H1 (cell line): ENCODE measurements at regions not wholly inside any gene's neighbourhood (a gene's known extent, or its start where the extent isn't known, plus 50 kb on each side); places are given as distances from the start of the nearest gene placed in this dataset.

Experiments used
- CTCF ChIA-PET: fragments of 300-600 bp; sonication (Branson Sonifier 250); formaldehyde crosslinking; loops from one replicate; lab custom pipeline; 2021; ENCODE audit not compliant: partially characterized antibody; lab: Charles Lee
- POLR2A ChIA-PET: fragments of 300-600 bp; sonication (Branson Sonifier 250); formaldehyde crosslinking; loops from one replicate; lab custom pipeline; 2021; ENCODE audit warnings: inconsistent platforms; ENCODE audit not compliant: partially characterized antibody; lab: Charles Lee
- DNase-seq, 2 experiments: peaks; one replicate each; pipeline versions ENCODE4 v3.0.0 to v3.0.0-alpha.2; 2010 to 2022; ENCODE audit warnings: low spot score in 2 of 2, low read depth in 1 of 2, mixed read lengths in 1 of 2
- FAIRE-seq: peaks from 2 replicates; lab custom pipeline; 2011; peaks lifted over from hg19 to GRCh38; lab: Jason Lieb, UNC
- H2AFZ ChIP-seq: 2 replicates; pipeline ENCODE4 v1.8.1; 2012; ENCODE audit warnings: low read length, inconsistent platforms
- H2AK5ac ChIP-seq: 2 replicates; pipeline ENCODE4 v1.6.1; 2013; ENCODE audit warnings: low read depth, low read length
- H2BK120ac ChIP-seq: replicated peaks from 2 replicates; pipeline ENCODE3; 2013; ENCODE audit warnings: low read depth, low read length, inconsistent platforms
- H2BK12ac ChIP-seq: 2 replicates; pipeline ENCODE4 v1.6.1; 2013; ENCODE audit warnings: low read depth, low read length
- H2BK15ac ChIP-seq: 2 replicates; pipeline ENCODE4 v1.6.1; 2013; ENCODE audit warnings: low read length
- H2BK20ac ChIP-seq: 2 replicates; pipeline ENCODE4 v1.6.1; 2013; ENCODE audit warnings: low read length
- H2BK5ac ChIP-seq: 2 replicates; pipeline ENCODE4 v1.6.1; 2013; ENCODE audit warnings: low read depth, low read length
- H3K14ac ChIP-seq: 2 replicates; pipeline ENCODE4 v1.6.1; 2013; ENCODE audit warnings: inconsistent platforms; ENCODE audit not compliant: insufficient read length
- H3K18ac ChIP-seq: 2 replicates; pipeline ENCODE4 v1.6.1; 2013; ENCODE audit warnings: low read length; ENCODE audit errors: extremely low read depth
- H3K23ac ChIP-seq: 2 replicates; pipeline ENCODE4 v1.6.1; 2013; ENCODE audit warnings: inconsistent platforms; ENCODE audit not compliant: insufficient read length
- H3K23me2 ChIP-seq: 2 replicates; pipeline ENCODE4 v1.6.1; 2013; ENCODE audit warnings: low read depth, low read length
- H3K27ac ChIP-seq: 2 replicates; pipeline ENCODE4 v1.6.1; 2011; ENCODE audit warnings: low read depth, low read length, inconsistent platforms
- H3K27me3 ChIP-seq, 4 experiments: replicated peaks in 1 of 4; 1 replicate in 1 of 4; 2 replicates in 3 of 4; pipeline versions ENCODE4 v1.6.1 to v1.8.1; 2011 to 2013; ENCODE audit warnings: low read length in 3 of 4, mild to moderate bottlenecking in 3 of 4, inconsistent platforms in 2 of 4, mixed read lengths in 2 of 4, moderate library complexity in 1 of 4; ENCODE audit not compliant: control insufficient read depth in 3 of 4, insufficient read depth in 3 of 4; ENCODE audit errors: extremely low read depth in 1 of 4
- H3K36me3 ChIP-seq, 4 experiments: 2 replicates each; pipeline versions ENCODE4 v1.6.1 to v1.8.1; 2011 to 2013; ENCODE audit warnings: mild to moderate bottlenecking in 4 of 4, low read length in 3 of 4, moderate library complexity in 2 of 4, control low read depth in 1 of 4, inconsistent platforms in 1 of 4; ENCODE audit not compliant: insufficient read depth in 4 of 4, control insufficient read depth in 2 of 4
- H3K4ac ChIP-seq: replicated peaks from 2 replicates; pipeline ENCODE3; 2013; ENCODE audit warnings: low read length, low read depth, mixed read lengths, inconsistent platforms; ENCODE audit not compliant: insufficient read length
- H3K4me1 ChIP-seq, 4 experiments: replicated peaks in 1 of 4; 1 replicate in 1 of 4; 2 replicates in 3 of 4; pipeline versions ENCODE4 v1.6.1 to v1.8.1; 2011 to 2013; ENCODE audit warnings: low read length in 3 of 4, inconsistent platforms in 2 of 4, mixed read lengths in 1 of 4; ENCODE audit not compliant: insufficient read depth in 4 of 4, control insufficient read depth in 3 of 4
- H3K4me2 ChIP-seq, 2 experiments: 2 replicates each; pipeline versions ENCODE4 v1.6.1 to v1.8.1; 2011 to 2013; ENCODE audit warnings: low read depth in 2 of 2, low read length in 2 of 2, control low read depth in 1 of 2, inconsistent platforms in 1 of 2, mild to moderate bottlenecking in 1 of 2; ENCODE audit not compliant: insufficient read depth in 1 of 2
- H3K4me3 ChIP-seq, 4 experiments: fragments of 200-600, 300-600 bp in 1 of 4; sonication (generic), shearing (Covaris generic), sonication (Bioruptor Twin) in 1 of 4; 2 replicates each; pipeline versions ENCODE4 v1.5.1 to v1.8.1; 2011 to 2016; ENCODE audit warnings: low read length in 4 of 4, low read depth in 3 of 4, control low read depth in 2 of 4, inconsistent platforms in 2 of 4, mild to moderate bottlenecking in 2 of 4, mixed read lengths in 1 of 4, moderate library complexity in 1 of 4; ENCODE audit not compliant: insufficient read depth in 2 of 4; ENCODE audit errors: extremely low read depth in 1 of 4
- H3K56ac ChIP-seq: replicated peaks from 2 replicates; pipeline ENCODE3; 2013; ENCODE audit warnings: low read depth, mild to moderate bottlenecking, mixed read lengths, low read length, inconsistent platforms; ENCODE audit not compliant: insufficient read length
- H3K79me1 ChIP-seq: 2 replicates; pipeline ENCODE4 v1.6.1; 2013; ENCODE audit warnings: low read depth, low read length, control low read depth
- H3K79me2 ChIP-seq, 2 experiments: 2 replicates each; pipeline versions ENCODE4 v1.6.1 to v1.8.1; 2012 to 2013; ENCODE audit warnings: low read length in 2 of 2, mild to moderate bottlenecking in 2 of 2, inconsistent platforms in 1 of 2; ENCODE audit not compliant: insufficient read depth in 2 of 2, control insufficient read depth in 1 of 2
- H3K9ac ChIP-seq, 4 experiments: replicated peaks in 1 of 4; 1 replicate in 1 of 4; 2 replicates in 3 of 4; pipeline versions ENCODE4 v1.6.1 to v1.8.1; 2011 to 2013; ENCODE audit warnings: low read depth in 3 of 4, low read length in 3 of 4, control low read depth in 2 of 4, mild to moderate bottlenecking in 2 of 4, moderate library complexity in 2 of 4, inconsistent platforms in 1 of 4; ENCODE audit errors: extremely low read depth in 1 of 4
- H3K9me3 ChIP-seq, 2 experiments: 2 replicates each; pipeline versions ENCODE4 v1.6.1 to v1.8.1; 2012 to 2013; ENCODE audit warnings: mild to moderate bottlenecking in 2 of 2, moderate library complexity in 2 of 2, control low read depth in 1 of 2, inconsistent platforms in 1 of 2, low read depth in 1 of 2, low read length in 1 of 2, mixed read lengths in 1 of 2; ENCODE audit not compliant: insufficient read depth in 2 of 2
- H4K20me1 ChIP-seq, 2 experiments: replicated peaks in 1 of 2; 2 replicates each; pipeline versions ENCODE3 to v1.8.1; 2011 to 2013; ENCODE audit warnings: inconsistent platforms in 2 of 2, low read length in 2 of 2, mild to moderate bottlenecking in 1 of 2; ENCODE audit not compliant: insufficient read depth in 2 of 2, control insufficient read depth in 1 of 2
- H4K5ac ChIP-seq: 2 replicates; pipeline ENCODE4 v1.6.1; 2013; ENCODE audit warnings: low read length, low read depth, mixed read lengths, inconsistent platforms; ENCODE audit not compliant: insufficient read length
- H4K8ac ChIP-seq: 2 replicates; pipeline ENCODE4 v1.8.0; 2013; ENCODE audit warnings: mild to moderate bottlenecking, moderate library complexity, low read length, inconsistent platforms; ENCODE audit not compliant: insufficient read depth; ENCODE audit errors: extremely low read depth
- H4K91ac ChIP-seq: replicated peaks from 2 replicates; pipeline ENCODE3; 2013; ENCODE audit warnings: low read length, mixed read lengths, inconsistent platforms; ENCODE audit not compliant: insufficient read length
- CBX5 ChIP-seq: fragments of 300-800, 300-1000 bp; sonication (generic); IDR thresholded peaks from 2 replicates; pipeline ENCODE4 v1.7.1; 2016; ENCODE audit warnings: antibody characterized with exemption, low read length, low read depth
- CBX8 ChIP-seq: fragments of 300-800, 300-1000 bp; sonication (generic); IDR thresholded peaks from 2 replicates; pipeline ENCODE4 v1.7.1; 2016; ENCODE audit warnings: low read depth, low read length, borderline replicate concordance
- FOSL1 ChIP-seq: IDR thresholded peaks from 2 replicates; pipeline ENCODE4 v1.6.1; 2011; ENCODE audit warnings: mild to moderate bottlenecking, low read depth, low read length, moderate library complexity; ENCODE audit not compliant: insufficient read depth
- GABPA ChIP-seq: IDR thresholded peaks from 2 replicates; pipeline ENCODE4 v1.6.1; 2011; ENCODE audit warnings: mild to moderate bottlenecking, low read length, moderate library complexity, borderline replicate concordance; ENCODE audit not compliant: insufficient read depth
- JUN ChIP-seq: IDR thresholded peaks from 2 replicates; pipeline ENCODE4 v1.6.1; 2011; ENCODE audit warnings: low read depth, mild to moderate bottlenecking, improper control_type of control experiment, low read length
- JUND ChIP-seq: IDR thresholded peaks from 2 replicates; pipeline ENCODE4 v1.6.1; 2011; ENCODE audit warnings: mild to moderate bottlenecking, improper control_type of control experiment, low read length
- KDM4A ChIP-seq: IDR thresholded peaks from one replicate; pipeline ENCODE4 v1.7.1; 2012; ENCODE audit warnings: low read depth, mild to moderate bottlenecking, moderate library complexity, low read length, inconsistent platforms; ENCODE audit not compliant: severe bottlenecking
- KDM5A ChIP-seq: fragments of 200-600 bp; IDR thresholded peaks from 2 replicates; pipeline ENCODE4 v1.7.1; 2012; ENCODE audit warnings: mild to moderate bottlenecking, low read length, inconsistent platforms, mixed read lengths
- PHF8 ChIP-seq: fragments of 200-600 bp; sonication (generic); conservative IDR thresholded peaks from 2 replicates; pipeline ENCODE4 v1.7.1; 2012; ENCODE audit warnings: low read depth, mild to moderate bottlenecking, inconsistent platforms, low read length, moderate library complexity
- POLR2A ChIP-seq, 2 experiments: IDR thresholded peaks; 1 replicate in 1 of 2; 2 replicates in 1 of 2; pipeline ENCODE4 v1.6.1; 2011; ENCODE audit warnings: low read depth in 2 of 2, low read length in 2 of 2, mild to moderate bottlenecking in 2 of 2; ENCODE audit errors: control extremely low read depth in 1 of 2
- RXRA ChIP-seq: IDR thresholded peaks from 2 replicates; pipeline ENCODE4 v1.6.1; 2011; ENCODE audit warnings: low read depth, mild to moderate bottlenecking, low read length, moderate library complexity; ENCODE audit not compliant: insufficient read depth
- SRF ChIP-seq: IDR thresholded peaks from 2 replicates; pipeline ENCODE4 v1.6.1; 2011; ENCODE audit warnings: mild to moderate bottlenecking, low read depth, low read length, moderate library complexity
- SUZ12 ChIP-seq: fragments of 200-600 bp; sonication (generic); IDR thresholded peaks from 2 replicates; pipeline ENCODE4 v1.6.1; 2012; ENCODE audit warnings: mild to moderate bottlenecking, inconsistent platforms, low read length, moderate library complexity, mixed read lengths
- WGBS, 2 experiments: shearing (Covaris generic) in 1 of 2; methylation state at CpG; one replicate each; pipeline versions ENCODE4 v1.1.6 to v1.1.7; 2013 to 2015; ENCODE audit warnings: low lambda C conversion rate in 2 of 2, mixed read lengths in 2 of 2, inconsistent platforms in 1 of 2, low coverage in 1 of 2, missing lambda C conversion rate in 1 of 2; ENCODE audit not compliant: insufficient replicate concordance in 2 of 2, insufficient coverage in 1 of 2, insufficient read length in 1 of 2; ENCODE audit errors: extremely low coverage in 1 of 2, missing lambda C conversion rate in 1 of 2; 5-methylcytosine and 5-hydroxymethylcytosine counted together

DNA sequence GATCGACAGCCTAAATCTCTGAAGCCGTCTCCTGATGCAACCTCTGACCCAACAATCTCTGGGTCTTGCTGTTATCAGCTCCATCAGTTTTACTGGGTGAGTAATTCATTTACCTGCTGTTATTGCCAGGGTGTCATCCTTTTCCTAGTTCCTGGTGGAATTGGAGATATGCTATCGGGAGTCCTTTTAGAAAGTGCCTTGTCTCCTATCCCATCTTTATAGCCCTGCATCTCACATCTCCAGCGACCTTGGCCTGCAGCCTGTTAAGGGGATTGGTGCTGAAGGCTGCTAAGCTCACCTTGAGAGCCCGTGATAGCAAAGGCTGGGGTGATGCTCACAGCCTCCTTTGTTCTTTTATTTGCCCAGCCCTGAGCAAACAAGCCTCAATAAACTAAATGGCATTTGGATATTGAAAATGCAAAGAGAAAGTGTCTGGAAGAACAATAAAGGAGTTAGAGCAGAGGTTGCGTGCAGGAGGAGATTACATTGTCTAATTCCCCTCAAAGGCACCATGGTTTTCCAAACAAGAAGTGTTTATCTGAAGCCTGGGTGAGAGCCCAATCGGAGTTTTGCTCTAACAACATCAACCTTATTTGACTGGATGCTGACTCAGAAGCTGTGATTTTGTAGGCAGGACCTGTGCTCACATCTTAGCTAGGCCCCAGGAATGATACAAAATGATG is 101.8 kb downstream of the RPLP1 start:
- no peak overlapping the region for H2BK5ac ChIP-seq
- H3K36me3 ChIP-seq = no peaks in the 10 kb centered on the region
- H3K4me1 ChIP-seq = peaks cover 2 to 14% (median 5%) of the 10 kb centered on the region in 4 experiments; a peak in 6 of 7 replicates
- no peaks in the 10 kb centered on the region for H3K23me2 ChIP-seq
- H3K27ac ChIP-seq = no peak overlapping the region
- H3K4ac ChIP-seq = no peak overlapping the region
- H2BK20ac ChIP-seq = no peak overlapping the region
- ChIA-PET POLR2A (interaction anchor here (1.1 kb wide), 1 partner anchor 97 kb away, joined by 3 read pairs; no protein-coding TSS in a partner anchor), CTCF (interaction anchor here (0.9 to 1.4 kb wide), 4 partner anchors 14 to 52 kb away, joined by 3 to 5 read pairs (median 3); no protein-coding TSS in a partner anchor)
- H2BK12ac ChIP-seq = no peak overlapping the region
- no peaks in the 10 kb centered on the region for H4K20me1 ChIP-seq
- H3K14ac ChIP-seq = no peak overlapping the region
- no peaks in the 10 kb centered on the region for H3K79me1 ChIP-seq
- H3K23ac ChIP-seq = no peak overlapping the region
- no peak for DNase-seq
- H3K18ac ChIP-seq = no peak overlapping the region
- H3K9ac ChIP-seq = no peak overlapping the region
- H3K4me2 ChIP-seq = no peak overlapping the region
- no peaks in the 10 kb centered on the region for H3K79me2 ChIP-seq
- H3K4me3 ChIP-seq = no peak overlapping the region
- no peak overlapping the region for H4K5ac ChIP-seq
- WGBS, 2 experiments = 82% methylated on average over 7 of the region's 7 CpGs; no CpG with 5 or more reads in 1 of the 2 experiments
- no peak for TF ChIP-seq POLR2A (IDR thresholded peaks at IDR 0.05; ENCODE audit: control extremely low read depth in 1 of 2, low read depth in 2 of 2, low read length in 2 of 2)
- no peak for TF ChIP-seq CBX5
- no peak for TF ChIP-seq JUN
- no peak for TF ChIP-seq GABPA
- no peak for TF ChIP-seq KDM5A
- TF ChIP-seq JUND = no peak
- no peak for TF ChIP-seq PHF8
- no peak for TF ChIP-seq FOSL1
- no peak for TF ChIP-seq KDM4A
- TF ChIP-seq SRF = no peak
- no peak for TF ChIP-seq CBX8
- no peak for TF ChIP-seq RXRA
- TF ChIP-seq SUZ12 = no peak
- H2BK120ac ChIP-seq = no peak overlapping the region
- H2AK5ac ChIP-seq = no peak overlapping the region
- no peaks in the 10 kb centered on the region for H3K27me3 ChIP-seq
- no peak overlapping the region for H2BK15ac ChIP-seq
- no peak overlapping the region for H2AFZ ChIP-seq
- H4K91ac ChIP-seq = no peak overlapping the region
- H3K9me3 ChIP-seq = no peaks in the 10 kb centered on the region
- no peak for FAIRE-seq
- no peak overlapping the region for H3K56ac ChIP-seq
- H4K8ac ChIP-seq = no peak overlapping the region
